HepG2 (cell line): ENCODE measurements at regions not wholly inside any gene's neighbourhood (a gene's known extent, or its start where the extent isn't known, plus 50 kb on each side); places are given as distances from the start of the nearest gene placed in this dataset.

Experiments
- ATAC-seq: fragments of 200-7000 bp; cut with Tn5 transposase; 3 replicates; pipeline ENCODE4 v1.9.1; 2020; ENCODE audit warnings: mild to moderate bottlenecking, moderate library complexity
- BruUV-seq: library from RNA; stranded (reverse); fragments of 400-500 nt; replicated peaks from 2 replicates; lab custom pipeline; 2021; lab: Mats Ljungman, UMichigan
- CTCF ChIA-PET: fragments of 300-600 bp; formaldehyde crosslinking; extraction: SDS; loops from one replicate; lab custom pipeline; 2021; ENCODE audit warnings: low total read pairs, inconsistent platforms, low intra/inter-chr PET ratio; lab: Yijun Ruan, JAX
- POLR2A ChIA-PET: fragments of 350-600 bp; sonication (Branson Sonifier 250); formaldehyde crosslinking; loops from one replicate; lab custom pipeline; 2020; ENCODE audit warnings: antibody characterized with exemption, inconsistent platforms; lab: Yijun Ruan, JAX
- DNase-seq: peaks from one replicate; pipeline ENCODE4 v3.0.0-alpha.2; 2015; ENCODE audit warnings: low spot score
- FAIRE-seq: peaks from 3 replicates; lab custom pipeline; 2011; peaks lifted over from hg19 to GRCh38; lab: Jason Lieb, UNC
- H2AFZ ChIP-seq: one replicate; pipeline ENCODE4 v1.6.1; 2011; ENCODE audit warnings: low read length, inconsistent platforms
- H3K27ac ChIP-seq: fragments of 300-600 bp; 3 replicates; pipeline ENCODE4 v1.8.0; 2011; ENCODE audit warnings: mixed run types, mild to moderate bottlenecking, mixed read lengths, low read length, inconsistent platforms; ENCODE audit not compliant: insufficient read depth; ENCODE audit errors: extremely low read length
- H3K27me3 ChIP-seq, 2 experiments: fragments of 200-600 bp in 1 of 2; 2 replicates in 1 of 2; 3 replicates in 1 of 2; pipeline versions ENCODE4 v1.6.0 to v1.8.0; 2011; ENCODE audit warnings: low read length in 2 of 2, mild to moderate bottlenecking in 2 of 2, moderate library complexity in 2 of 2, inconsistent platforms in 1 of 2; ENCODE audit not compliant: insufficient read depth in 2 of 2, control insufficient read depth in 1 of 2
- H3K36me3 ChIP-seq, 2 experiments: fragments of 200-600 bp in 1 of 2; replicated peaks in 1 of 2; 2 replicates in 1 of 2; 3 replicates in 1 of 2; pipeline versions ENCODE4 v1.5.1 to v1.8.0; 2011; ENCODE audit warnings: low read length in 2 of 2, inconsistent platforms in 1 of 2; ENCODE audit not compliant: insufficient read depth in 2 of 2, control insufficient read depth in 1 of 2
- H3K4me1 ChIP-seq: 2 replicates; pipeline ENCODE4 v1.5.1; 2012; ENCODE audit warnings: low read length, inconsistent platforms; ENCODE audit not compliant: insufficient read depth
- H3K4me2 ChIP-seq: 2 replicates; pipeline ENCODE4 v1.6.0; 2011; ENCODE audit warnings: low read depth, low read length, inconsistent platforms
- H3K4me3 ChIP-seq, 3 experiments: fragments of 200-600 bp in 1 of 3; sonication (generic), shearing (Covaris generic) in 1 of 3; replicated peaks in 1 of 3; 2 replicates each; pipeline ENCODE4 v1.5.1; 2011 to 2016; ENCODE audit warnings: low read length in 3 of 3, inconsistent platforms in 2 of 3, low read depth in 2 of 3, mild to moderate bottlenecking in 2 of 3, control low read depth in 1 of 3, mixed read lengths in 1 of 3; ENCODE audit not compliant: insufficient read depth in 1 of 3
- H3K79me2 ChIP-seq: one replicate; pipeline ENCODE4 v1.6.1; 2011; ENCODE audit warnings: low read length, inconsistent platforms; ENCODE audit not compliant: insufficient read depth
- H3K9ac ChIP-seq: 2 replicates; pipeline ENCODE4 v1.6.0; 2011; ENCODE audit warnings: mild to moderate bottlenecking, low read depth, low read length, inconsistent platforms; ENCODE audit not compliant: insufficient read depth
- H3K9me3 ChIP-seq: 2 replicates; pipeline ENCODE4 v1.5.1; 2012; ENCODE audit warnings: mild to moderate bottlenecking, low read length
- H4K20me1 ChIP-seq: 2 replicates; pipeline ENCODE4 v1.6.0; 2011; ENCODE audit warnings: inconsistent platforms, mild to moderate bottlenecking, low read length, moderate library complexity; ENCODE audit not compliant: insufficient read depth
- AFF4 ChIP-seq: sonication (generic); formaldehyde crosslinking; IDR thresholded peaks from 2 replicates; pipeline ENCODE4 v1.4.0; 2020; ENCODE audit warnings: missing genetic modification reagents
- KDM3A ChIP-seq: IDR thresholded peaks from 2 replicates; pipeline ENCODE4 v1.6.1; 2018; ENCODE audit warnings: low read depth, missing compliant biosample characterization
- MEIS1 ChIP-seq: sonication (generic); formaldehyde crosslinking; IDR thresholded peaks from 2 replicates; pipeline ENCODE4 v1.9.0; 2021; ENCODE audit warnings: mild to moderate bottlenecking, missing genetic modification reagents, moderate library complexity, borderline replicate concordance
- NPAS2 ChIP-seq: sonication (generic); formaldehyde crosslinking; IDR thresholded peaks from 2 replicates; pipeline ENCODE4 v1.8.0; 2022; ENCODE audit warnings: mild to moderate bottlenecking, missing genetic modification reagents, borderline replicate concordance
- PLRG1 ChIP-seq: fragments of 450-650 bp; conservative IDR thresholded peaks from 2 replicates; pipeline ENCODE4 v1.6.1; 2016
- RBM39 ChIP-seq: fragments of 200-400 bp; formaldehyde crosslinking; IDR thresholded peaks from one replicate; pipeline ENCODE4 v1.6.1; 2018; ENCODE audit warnings: antibody characterized with exemption, mild to moderate bottlenecking, low read depth, low read length; ENCODE audit not compliant: poor library complexity, severe bottlenecking
- ZNF350 ChIP-seq: sonication (generic); formaldehyde crosslinking; IDR thresholded peaks from 2 replicates; pipeline ENCODE4 v1.4.0; 2020; ENCODE audit warnings: mild to moderate bottlenecking, low read depth, missing genetic modification reagents, borderline replicate concordance
- ZNF383 ChIP-seq: sonication (generic); formaldehyde crosslinking; IDR thresholded peaks from 2 replicates; pipeline ENCODE4 v1.4.0; 2020; ENCODE audit warnings: missing genetic modification reagents, mild to moderate bottlenecking, borderline replicate concordance
- ZNF501 ChIP-seq: sonication (generic); formaldehyde crosslinking; IDR thresholded peaks from 2 replicates; pipeline ENCODE4 v1.5.1; 2020; ENCODE audit warnings: mild to moderate bottlenecking, moderate library complexity, missing genetic modification reagents
- ZNF577 ChIP-seq: sonication (generic); formaldehyde crosslinking; IDR thresholded peaks from 2 replicates; pipeline ENCODE4 v1.4.0; 2020; ENCODE audit warnings: mild to moderate bottlenecking, low read depth, missing genetic modification reagents, borderline replicate concordance
- WGBS: methylation state at CpG from one replicate; pipeline ENCODE4 v1.1.6; 2017; ENCODE audit warnings: low lambda C conversion rate; 5-methylcytosine and 5-hydroxymethylcytosine counted together
- in situ Hi-C: cut with HindIII; loops from 2 replicates; pipeline ENCODE4 v1.10.0; 2017; ENCODE audit warnings: low pct_unique_long_range_greater_than_20kb; ENCODE audit not compliant: extremely low pct_ligation_motif_present
- intact Hi-C: fragments of 100-400 bp; cut with micrococcal nuclease; formaldehyde crosslinking; loops from one replicate; pipeline ENCODE4 v1.10.0; 2022; ENCODE audit not compliant: unreplicated experiment

GRCh38 chr19:30083701-30084156 is 141.7 kb downstream of the URI1 start:
- Histone ChIP-seq H3K79me2 (no peaks in the 10 kb centered on the region), H3K9me3 (no peaks in the 10 kb centered on the region), H3K4me3 (no peak overlapping the region), H2AFZ (no peak overlapping the region), H3K27ac (no peak overlapping the region), H4K20me1 (no peaks in the 10 kb centered on the region), H3K4me2 (no peak overlapping the region), H3K9ac (no peak overlapping the region), H3K4me1 (no peaks in the 10 kb centered on the region), H3K36me3 (no peaks in the 10 kb centered on the region), H3K27me3 (peaks cover 0 to 6% of the 10 kb centered on the region in 2 experiments; a peak in 2 of 5 replicates)
- no TSS peak for BruUV-seq
- 36% methylated on average over 12 of the region's 12 CpGs for WGBS
- intact Hi-C loops (no loop called here), in situ Hi-C loops (no loop called here)
- DNase-seq (no peak), FAIRE-seq (no peak), ATAC-seq (no peak)
- ChIA-PET POLR2A (no interaction called here), CTCF (no interaction called here)
- TF ChIP-seq ZNF501 (CRISPR knock-in tag) (no peak), ZNF577 (CRISPR knock-in tag) (no peak), MEIS1 (no peak), ZNF383 (no peak), ZNF350 (CRISPR knock-in tag) (no peak), AFF4 (CRISPR knock-in tag) (no peak), RBM39 (no peak), NPAS2 (CRISPR knock-in tag) (no peak), PLRG1 (no peak), KDM3A (CRISPR knock-in tag) (no peak)
